ENCODE measurements at regions not wholly inside any gene's neighbourhood (a gene's known extent, or its start where the extent isn't known, plus 50 kb on each side); places are given as distances from the start of the nearest gene placed in this dataset.

- no peaks in the 10 kb centered on the region for H3K36me3 Mint-ChIP-seq (ENCODE audit: low read depth)
These were observed 250.5 kb upstream of the PWP1 start for GRCh38 chr12:107435072-107435471.

DNA sequence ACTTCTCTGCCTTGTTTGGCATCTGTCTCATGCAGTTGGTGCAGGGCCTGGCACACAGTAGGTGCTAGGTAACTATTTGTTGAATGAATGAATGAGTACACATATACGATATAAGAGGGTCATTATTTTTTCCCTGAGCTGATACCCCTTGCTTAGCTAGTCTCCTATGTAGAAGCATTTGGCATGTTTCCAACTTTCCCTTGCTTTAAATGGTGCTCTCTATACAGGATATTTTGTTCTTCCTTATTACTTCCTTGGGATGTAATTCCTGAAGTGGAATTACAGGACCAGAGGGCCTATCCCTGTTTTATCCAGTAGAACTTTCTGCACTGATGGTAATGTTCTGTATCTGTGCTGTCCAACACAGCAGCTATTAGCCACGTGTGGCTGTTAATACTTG, 250.1 kb upstream of the PWP1 start:
- Mint-ChIP-seq H3K36me3 (ENCODE audit: low read depth) (no peaks in the 10 kb centered on the region), H3K4me3 (no peak overlapping the region), H3K27ac (peak overlapping the region in 1 of 3 experiments; percentile 34), H3K4me1 (peaks cover 10% of the 10 kb centered on the region), H3K9me3 (no peaks in the 10 kb centered on the region), H3K27me3 (ENCODE audit: low read depth) (peaks cover 22% of the 10 kb centered on the region)
- TF ChIP-seq CTCF (IDR thresholded peaks at IDR 0.05; ENCODE audit: unreplicated experiment in 3 of 3): no peak

More at GRCh38 chr12:107435072-107435471, 250.5 kb upstream of the PWP1 start:
- Mint-ChIP-seq H3K27me3 (ENCODE audit: low read depth) (peaks cover 18% of the 10 kb centered on the region), H3K4me1 (peaks cover 8% of the 10 kb centered on the region), H3K27ac (peak overlapping the region in 1 of 3 experiments; percentile 34), H3K9me3 (no peaks in the 10 kb centered on the region), H3K4me3 (no peak overlapping the region)
- TF ChIP-seq CTCF (IDR thresholded peaks at IDR 0.05; ENCODE audit: unreplicated experiment in 3 of 3): no peak

DNA sequence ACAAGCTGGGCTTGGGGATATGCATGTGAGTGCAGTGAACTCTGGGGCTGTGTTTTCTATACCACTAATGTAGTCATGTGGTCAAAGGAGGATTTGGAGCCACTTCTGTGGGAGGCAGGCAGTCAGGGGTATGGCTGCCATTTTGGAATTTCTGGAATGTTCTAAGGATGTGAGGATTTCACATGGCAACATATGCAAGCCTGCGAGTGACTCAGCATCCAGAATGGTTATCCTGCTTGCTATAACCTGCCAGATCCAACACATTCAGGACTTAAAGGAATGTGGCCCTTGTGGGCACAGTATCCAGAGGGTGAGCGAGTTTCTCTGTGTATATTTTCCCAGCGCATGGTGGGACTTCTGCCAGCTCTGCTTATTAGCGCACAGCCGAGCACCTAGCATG, 249.2 kb upstream of the PWP1 start:
- H3K4me1 Mint-ChIP-seq: peaks cover 12% of the 10 kb centered on the region
- peak overlapping the region in 1 of 3 experiments; percentile 48 for H3K27ac Mint-ChIP-seq
- TF ChIP-seq CTCF (IDR thresholded peaks at IDR 0.05; ENCODE audit: unreplicated experiment in 3 of 3): no peak
- H3K36me3 Mint-ChIP-seq (ENCODE audit: low read depth): no peaks in the 10 kb centered on the region
- no peak overlapping the region for H3K4me3 Mint-ChIP-seq
- peaks cover 23% of the 10 kb centered on the region for H3K27me3 Mint-ChIP-seq (ENCODE audit: low read depth)
- no peaks in the 10 kb centered on the region for H3K9me3 Mint-ChIP-seq

- Mint-ChIP-seq H3K27me3 (ENCODE audit: low read depth) (peaks cover 23% of the 10 kb centered on the region), H3K4me3 (no peak overlapping the region), H3K4me1 (peaks cover 13% of the 10 kb centered on the region), H3K9me3 (no peaks in the 10 kb centered on the region), H3K27ac (no peak overlapping the region), H3K36me3 (ENCODE audit: low read depth) (no peaks in the 10 kb centered on the region)
- no peak for TF ChIP-seq CTCF (IDR thresholded peaks at IDR 0.05; ENCODE audit: unreplicated experiment in 3 of 3)
These were observed 248.8 kb upstream of the PWP1 start for GRCh38 chr12:107436836-107437235.

DNA sequence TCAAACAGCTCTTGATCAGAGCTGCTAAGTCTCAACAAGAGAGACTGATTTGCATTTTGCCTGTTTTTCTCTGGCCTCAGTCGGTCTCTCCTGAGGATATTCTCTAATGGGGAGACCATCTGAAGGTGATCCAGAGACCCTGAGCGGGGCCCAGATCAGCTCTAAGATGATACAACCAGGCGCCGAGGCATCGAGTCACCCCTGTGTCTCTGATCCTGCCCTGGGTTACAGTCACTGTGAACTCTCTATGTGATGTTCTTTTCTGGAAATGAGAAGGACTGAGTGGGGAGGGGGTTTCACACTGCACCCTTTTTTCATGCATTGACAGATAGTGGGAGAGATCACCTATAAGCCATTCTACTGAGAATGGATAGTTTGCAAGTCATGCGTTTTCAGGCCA, 247.6 kb upstream of the PWP1 start:
- peaks cover 24% of the 10 kb centered on the region for H3K4me1 Mint-ChIP-seq
- peaks cover 23% of the 10 kb centered on the region for H3K27me3 Mint-ChIP-seq (ENCODE audit: low read depth)
- H3K36me3 Mint-ChIP-seq (ENCODE audit: low read depth): no peaks in the 10 kb centered on the region
- H3K9me3 Mint-ChIP-seq: no peaks in the 10 kb centered on the region
- no peak overlapping the region for H3K4me3 Mint-ChIP-seq
- no peak overlapping the region for H3K27ac Mint-ChIP-seq
- no peak for TF ChIP-seq CTCF (IDR thresholded peaks at IDR 0.05; ENCODE audit: unreplicated experiment in 3 of 3)

- Mint-ChIP-seq H3K27ac (peak overlapping the region in 1 of 3 experiments; percentile 35), H3K27me3 (ENCODE audit: low read depth) (peaks cover 23% of the 10 kb centered on the region), H3K4me1 (peaks cover 28% of the 10 kb centered on the region), H3K36me3 (ENCODE audit: low read depth) (no peaks in the 10 kb centered on the region), H3K9me3 (no peaks in the 10 kb centered on the region), H3K4me3 (no peak overlapping the region)
- no peak for TF ChIP-seq CTCF (IDR thresholded peaks at IDR 0.05; ENCODE audit: unreplicated experiment in 3 of 3)
These were observed 246.4 kb upstream of the PWP1 start for GRCh38 chr12:107439026-107439738.
